ENCODE measurements at regions not wholly inside any gene's neighbourhood (a gene's known extent, or its start where the extent isn't known, plus 50 kb on each side); places are given as distances from the start of the nearest gene placed in this dataset.

DNA sequence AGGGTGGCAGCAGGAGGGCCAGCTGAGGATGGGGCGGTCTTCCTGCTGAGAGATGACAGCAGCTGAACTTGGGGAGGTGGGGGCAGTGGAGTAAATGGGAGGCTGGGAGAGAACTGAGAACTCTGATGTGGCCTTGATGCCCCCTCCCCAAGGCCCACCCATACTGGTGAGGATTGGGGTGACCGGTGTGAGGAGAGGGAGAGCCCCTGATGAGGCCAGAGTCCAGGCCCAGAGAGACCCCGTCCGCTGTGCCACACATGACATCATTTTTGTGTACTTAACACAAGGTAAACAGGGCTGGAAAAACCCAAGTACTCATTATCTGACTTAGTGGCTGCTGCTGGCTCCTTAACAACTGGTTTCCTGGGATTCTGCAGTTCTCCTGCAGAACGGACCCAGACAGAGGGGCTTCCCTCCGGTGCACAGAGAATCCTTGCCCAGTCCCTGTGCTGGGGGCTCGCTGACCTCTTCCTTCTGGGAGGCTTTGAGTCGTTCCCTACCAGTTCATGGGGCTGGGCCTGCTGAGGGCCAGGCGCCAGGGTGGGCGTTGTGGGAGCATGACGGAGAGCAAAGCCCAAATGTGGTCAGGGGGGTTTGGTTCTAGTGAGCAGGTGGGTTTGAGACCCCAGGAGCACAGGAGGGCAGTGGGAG lies 207.6 kb downstream of the RAB11FIP4 start:
- no peak for DNase-seq (ENCODE audit: low spot score)
- Histone ChIP-seq H3K36me3 (no peaks in the 10 kb centered on the region), H3K27ac (peak overlapping the region in 1 of 2 donors; percentile 97), H3K4me3 (no peak overlapping the region), H3K4me1 (ENCODE audit: control insufficient read depth in 1 of 2, low read depth in 2 of 2) (peaks cover 29 to 37% of the 10 kb centered on the region in 2 donors), H3K9me3 (no peaks in the 10 kb centered on the region), H3K27me3 (replicated peaks; ENCODE audit: insufficient read depth) (no peaks in the 10 kb centered on the region)
- ATAC-seq (ENCODE audit: insufficient number of reproducible peaks, low FRiP score, low read depth) = no peak
- TF ChIP-seq, protein P1, sequence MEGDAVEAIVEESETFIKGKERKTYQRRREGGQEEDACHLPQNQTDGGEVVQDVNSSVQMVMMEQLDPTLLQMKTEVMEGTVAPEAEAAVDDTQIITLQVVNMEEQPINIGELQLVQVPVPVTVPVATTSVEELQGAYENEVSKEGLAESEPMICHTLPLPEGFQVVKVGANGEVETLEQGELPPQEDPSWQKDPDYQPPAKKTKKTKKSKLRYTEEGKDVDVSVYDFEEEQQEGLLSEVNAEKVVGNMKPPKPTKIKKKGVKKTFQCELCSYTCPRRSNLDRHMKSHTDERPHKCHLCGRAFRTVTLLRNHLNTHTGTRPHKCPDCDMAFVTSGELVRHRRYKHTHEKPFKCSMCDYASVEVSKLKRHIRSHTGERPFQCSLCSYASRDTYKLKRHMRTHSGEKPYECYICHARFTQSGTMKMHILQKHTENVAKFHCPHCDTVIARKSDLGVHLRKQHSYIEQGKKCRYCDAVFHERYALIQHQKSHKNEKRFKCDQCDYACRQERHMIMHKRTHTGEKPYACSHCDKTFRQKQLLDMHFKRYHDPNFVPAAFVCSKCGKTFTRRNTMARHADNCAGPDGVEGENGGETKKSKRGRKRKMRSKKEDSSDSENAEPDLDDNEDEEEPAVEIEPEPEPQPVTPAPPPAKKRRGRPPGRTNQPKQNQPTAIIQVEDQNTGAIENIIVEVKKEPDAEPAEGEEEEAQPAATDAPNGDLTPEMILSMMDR (IDR thresholded peaks at IDR 0.05) = no peak

DNA sequence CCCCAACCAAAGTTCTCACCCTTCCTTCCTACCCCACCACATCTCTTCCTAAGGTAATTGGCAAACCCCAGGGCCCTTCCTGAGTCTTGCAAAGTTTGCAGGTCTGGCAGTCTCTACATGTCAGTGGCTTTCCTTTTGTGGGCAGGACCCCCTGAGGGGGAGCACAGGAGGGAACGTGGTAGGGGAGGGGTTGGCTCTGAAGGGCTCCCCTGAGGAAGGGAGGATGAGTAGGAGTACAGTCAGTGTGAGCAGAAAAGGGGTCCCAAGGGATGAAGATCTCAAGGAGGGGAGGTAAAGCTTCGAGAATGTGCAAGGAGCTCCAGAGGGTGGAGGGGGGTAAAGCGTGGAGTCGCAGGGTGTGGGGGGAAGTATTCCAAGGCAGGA lies 206.9 kb downstream of the RAB11FIP4 start:
- H3K27me3 ChIP-seq (replicated peaks; ENCODE audit: insufficient read depth) = no peaks in the 10 kb centered on the region
- ATAC-seq (ENCODE audit: insufficient number of reproducible peaks, low FRiP score, low read depth) (no peak), DNase-seq (ENCODE audit: low spot score) (no peak)
- TF ChIP-seq, protein P1 (IDR thresholded peaks at IDR 0.05) = no peak
- H3K27ac ChIP-seq = peak overlapping the region in 1 of 2 donors; percentile 97
- peaks cover 29 to 44% of the 10 kb centered on the region in 2 donors for H3K4me1 ChIP-seq (ENCODE audit: control insufficient read depth in 1 of 2, low read depth in 2 of 2)
- H3K9me3 ChIP-seq = no peaks in the 10 kb centered on the region
- H3K36me3 ChIP-seq = no peaks in the 10 kb centered on the region
- no peak overlapping the region for H3K4me3 ChIP-seq

DNA sequence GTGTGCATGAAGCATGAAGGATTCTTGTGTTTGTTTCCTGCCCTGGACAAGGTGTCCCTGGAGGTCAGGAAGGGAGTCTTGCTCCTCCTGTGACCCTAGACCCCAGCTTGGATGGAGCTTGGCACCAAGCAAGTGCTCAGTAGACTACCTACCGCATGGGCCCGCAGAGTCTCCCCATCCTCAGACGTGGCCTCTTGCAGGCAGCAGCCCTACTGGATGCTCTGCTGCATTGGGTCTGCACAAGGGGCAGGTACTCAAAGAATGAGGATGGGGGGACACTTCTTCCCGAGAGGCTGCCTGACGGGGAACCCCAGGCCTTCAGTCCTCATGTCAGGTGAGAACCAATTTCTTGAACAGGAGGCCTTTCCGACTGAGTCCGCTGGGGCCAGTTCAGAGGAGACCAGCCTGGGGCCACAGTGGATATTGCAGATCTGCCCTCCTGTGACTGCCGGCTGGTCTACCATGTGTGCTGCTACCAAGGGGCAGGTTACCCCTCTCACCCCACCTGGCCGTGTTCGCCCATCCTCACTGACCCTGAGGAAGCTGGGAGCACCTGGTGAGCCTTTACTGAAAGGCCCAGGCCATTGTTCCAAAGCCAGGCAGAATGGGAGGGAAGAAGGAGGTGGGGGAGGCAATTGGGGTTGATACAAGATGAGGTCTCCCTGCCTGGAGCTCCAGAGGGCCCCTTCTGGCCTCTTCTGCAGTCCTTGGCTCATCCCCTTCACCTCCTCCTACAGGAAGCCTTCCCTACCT lies 206.3 kb downstream of the RAB11FIP4 start:
- H3K4me3 ChIP-seq = no peak overlapping the region
- H3K4me1 ChIP-seq (ENCODE audit: control insufficient read depth in 1 of 2, low read depth in 2 of 2) = peaks cover 29 to 48% of the 10 kb centered on the region in 2 donors
- ATAC-seq (ENCODE audit: insufficient number of reproducible peaks, low FRiP score, low read depth) (no peak), DNase-seq (ENCODE audit: low spot score) (no peak)
- H3K27ac ChIP-seq = peak overlapping the region; percentile 86 to 97
- H3K27me3 ChIP-seq (replicated peaks; ENCODE audit: insufficient read depth) = no peaks in the 10 kb centered on the region
- H3K9me3 ChIP-seq = no peaks in the 10 kb centered on the region
- TF ChIP-seq, protein P1 (IDR thresholded peaks at IDR 0.05) = no peak
- H3K36me3 ChIP-seq = no peaks in the 10 kb centered on the region

DNA sequence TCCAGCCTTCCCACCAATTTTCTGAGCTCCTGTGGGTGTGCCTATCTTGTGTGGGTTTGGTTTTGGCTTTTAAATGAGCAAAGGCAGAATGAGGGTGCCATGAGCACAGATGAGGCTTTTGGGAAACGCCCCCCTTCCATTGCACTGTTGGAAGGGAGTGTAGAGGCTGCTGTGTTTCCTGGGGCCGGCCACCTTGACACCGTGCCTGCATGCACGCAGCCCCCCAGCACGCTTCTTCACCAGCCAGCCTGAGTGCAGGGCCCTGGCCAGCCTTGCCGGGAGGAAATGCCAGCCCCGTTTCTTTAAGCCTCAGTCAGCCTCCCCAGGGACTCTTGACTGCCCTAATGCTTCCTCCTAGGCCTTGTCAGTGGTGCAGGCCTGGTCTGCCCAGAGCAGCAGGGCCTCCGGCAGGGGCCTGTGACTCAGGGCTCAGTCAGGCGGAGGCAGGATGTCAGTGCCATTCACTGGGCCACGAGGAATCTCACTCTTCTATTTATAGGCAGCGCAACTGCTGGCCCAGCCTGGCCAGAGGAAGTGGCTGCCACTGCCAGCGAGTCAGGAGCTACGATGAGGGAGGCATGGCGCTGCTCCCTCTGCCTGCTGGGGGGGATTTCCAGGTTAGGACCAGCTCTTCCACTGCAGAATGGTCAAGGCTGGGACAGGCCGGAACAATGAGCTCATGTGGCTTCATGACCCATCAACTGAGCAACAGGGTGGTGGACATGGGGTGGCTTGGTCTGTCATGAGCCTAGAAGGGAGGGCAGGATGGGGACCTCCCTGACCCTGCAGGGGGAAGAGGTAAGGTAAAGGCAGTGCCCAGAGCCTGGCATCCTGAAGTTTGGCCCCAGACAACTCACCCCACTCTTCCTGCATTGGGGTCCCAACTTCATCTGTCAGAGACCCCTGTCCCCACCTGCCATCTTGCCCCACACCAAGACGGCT lies 205.2 kb downstream of the RAB11FIP4 start:
- peaks cover 29 to 48% of the 10 kb centered on the region in 2 donors for H3K4me1 ChIP-seq (ENCODE audit: control insufficient read depth in 1 of 2, low read depth in 2 of 2)
- TF ChIP-seq, protein P1 (IDR thresholded peaks at IDR 0.05) = no peak
- ATAC-seq (ENCODE audit: insufficient number of reproducible peaks, low FRiP score, low read depth) (peak; percentile 80), DNase-seq (ENCODE audit: low spot score) (peak; percentile 85)
- H3K36me3 ChIP-seq = no peaks in the 10 kb centered on the region
- peak overlapping the region; percentile 3 for H3K4me3 ChIP-seq
- H3K27ac ChIP-seq = peak overlapping the region; percentile 95 to 97
- H3K27me3 ChIP-seq (replicated peaks; ENCODE audit: insufficient read depth) = no peaks in the 10 kb centered on the region
- H3K9me3 ChIP-seq = no peaks in the 10 kb centered on the region
